ENCODE measurements at regions not wholly inside any gene's neighbourhood (a gene's known extent, or its start where the extent isn't known, plus 50 kb on each side); places are given as distances from the start of the nearest gene placed in this dataset.

- no peak overlapping the region for H3K27ac ChIP-seq (ENCODE audit: low read depth in 2 of 2, low read length in 1 of 2)
- POLR2A ChIA-PET = no interaction called here
- DNase-seq = no peak
Measured at GRCh38 chr5:107067395-107067794, 603.3 kb downstream of the EFNA5 start.

GRCh38 chr5:107063511-107063910 is 607.2 kb downstream of the EFNA5 start:
- Histone ChIP-seq H3K9ac (no peak overlapping the region), H4K20me1 (ENCODE audit: insufficient read depth) (no peaks in the 10 kb centered on the region), H3K4me1 (ENCODE audit: control insufficient read depth in 1 of 2, insufficient read depth in 2 of 2, low read depth in 1 of 2, low read length in 1 of 2) (no peaks in the 10 kb centered on the region; a peak in 1 of 4 replicates), H3K9me2 (no peaks in the 10 kb centered on the region), H3K4me2 (no peak overlapping the region), H3K27ac (ENCODE audit: low read depth in 2 of 2, low read length in 1 of 2) (no peak overlapping the region), H3K36me3 (replicated peaks in 1 of 2; ENCODE audit: control insufficient read depth in 1 of 2, insufficient read depth in 2 of 2, low read length in 1 of 2) (no peaks in the 10 kb centered on the region), H3F3A (replicated peaks; ENCODE audit: insufficient read depth) (no peaks in the 10 kb centered on the region), H3K79me2 (ENCODE audit: insufficient read depth) (no peaks in the 10 kb centered on the region), H2AFZ (ENCODE audit: low read depth) (no peak overlapping the region), H3K4me3 (ENCODE audit: low read depth in 2 of 2, low read length in 1 of 2) (no peak overlapping the region), H3K9me3 (no peaks in the 10 kb centered on the region), H3K27me3 (ENCODE audit: insufficient read depth) (no peaks in the 10 kb centered on the region)
- DNase-seq = no peak
- CTCF ChIA-PET = no interaction called here
- TF ChIP-seq USF1 (IDR thresholded peaks at IDR 0.05; ENCODE audit: borderline replicate concordance, low read depth) (no peak), FOSL2 (IDR thresholded peaks at IDR 0.05; ENCODE audit: borderline replicate concordance, low read depth) (peak; percentile 15; the same call in 1 of the 2 replicates)
- POLR2A ChIA-PET = no interaction called here

More at GRCh38 chr5:107067395-107067794, 603.3 kb downstream of the EFNA5 start:
- H3K4me3 ChIP-seq (ENCODE audit: low read depth in 2 of 2, low read length in 1 of 2) = no peak overlapping the region
- H2AFZ ChIP-seq (ENCODE audit: low read depth) = no peak overlapping the region
- no peaks in the 10 kb centered on the region for H3K79me2 ChIP-seq (ENCODE audit: insufficient read depth)
- H3K4me1 ChIP-seq (ENCODE audit: control insufficient read depth in 1 of 2, insufficient read depth in 2 of 2, low read depth in 1 of 2, low read length in 1 of 2) = no peaks in the 10 kb centered on the region; a peak in 1 of 4 replicates
- CTCF ChIA-PET = no interaction called here
- no peaks in the 10 kb centered on the region for H3K27me3 ChIP-seq (ENCODE audit: insufficient read depth)
- no peaks in the 10 kb centered on the region for H3F3A ChIP-seq (replicated peaks; ENCODE audit: insufficient read depth)
- no peaks in the 10 kb centered on the region for H3K9me3 ChIP-seq
- H3K9me2 ChIP-seq = 0 out of 2 replicates have a peak, but pooled peaks cover 2% of the 10 kb centered on the region
- H3K36me3 ChIP-seq (replicated peaks in 1 of 2; ENCODE audit: control insufficient read depth in 1 of 2, insufficient read depth in 2 of 2, low read length in 1 of 2) = no peaks in the 10 kb centered on the region
- no peak overlapping the region for H3K9ac ChIP-seq
- WGBS (ENCODE audit: low lambda C conversion rate) = 91% methylated on average over 4 of the region's 4 CpGs
- H4K20me1 ChIP-seq (ENCODE audit: insufficient read depth) = no peaks in the 10 kb centered on the region
- no peak for TF ChIP-seq PBX3 (IDR thresholded peaks at IDR 0.05)
- peak; percentile 32; the same call in 1 of the 2 replicates for TF ChIP-seq RAD21 (IDR thresholded peaks at IDR 0.05; ENCODE audit: low read length)
- H3K4me2 ChIP-seq = no peak overlapping the region

GRCh38 chr5:107058803-107059202 is 611.9 kb downstream of the EFNA5 start:
- H3K79me2 ChIP-seq (ENCODE audit: insufficient read depth) = no peaks in the 10 kb centered on the region
- H3K27ac ChIP-seq (ENCODE audit: low read depth in 2 of 2, low read length in 1 of 2) = no peak overlapping the region
- H3K36me3 ChIP-seq (replicated peaks in 1 of 2; ENCODE audit: control insufficient read depth in 1 of 2, insufficient read depth in 2 of 2, low read length in 1 of 2) = no peaks in the 10 kb centered on the region
- ChIA-PET CTCF (no interaction called here), POLR2A (no interaction called here)
- no peaks in the 10 kb centered on the region for H3K27me3 ChIP-seq (ENCODE audit: insufficient read depth)
- H3K4me2 ChIP-seq = no peak overlapping the region
- no peak overlapping the region for H3K4me3 ChIP-seq (ENCODE audit: low read depth in 2 of 2, low read length in 1 of 2)
- WGBS (ENCODE audit: low lambda C conversion rate) = 87% methylated on average over 3 of the region's 3 CpGs
- no peak overlapping the region for H3K9ac ChIP-seq
- TF ChIP-seq USF2 (IDR thresholded peaks at IDR 0.05; ENCODE audit: borderline replicate concordance, low read depth, low read length) = no peak
- no peak for TF ChIP-seq MAX (IDR thresholded peaks at IDR 0.05; ENCODE audit: low read depth)
- no peak for TF ChIP-seq RXRA (IDR thresholded peaks at IDR 0.05; ENCODE audit: borderline replicate concordance, low read depth)
- no peak for TF ChIP-seq EZH2phosphoT487 (IDR thresholded peaks at IDR 0.05; ENCODE audit: borderline replicate concordance, low read depth)
- no peak for TF ChIP-seq USF1 (IDR thresholded peaks at IDR 0.05; ENCODE audit: borderline replicate concordance, low read depth)
- TF ChIP-seq MXI1 (IDR thresholded peaks at IDR 0.05; ENCODE audit: low read depth, low read length) = no peak
- TF ChIP-seq NRF1 (IDR thresholded peaks at IDR 0.05; ENCODE audit: low read depth, low read length) = no peak
- TF ChIP-seq CTCF (IDR thresholded peaks at IDR 0.05) = no peak
- TF ChIP-seq TEAD4 (IDR thresholded peaks at IDR 0.05; ENCODE audit: borderline replicate concordance, insufficient read depth) = no peak
- TF ChIP-seq POLR2AphosphoS5 (IDR thresholded peaks at IDR 0.05; ENCODE audit: low read depth, low read length) = no peak
- no peak for TF ChIP-seq RFX5 (IDR thresholded peaks at IDR 0.05; ENCODE audit: low read length)
- no peak for TF ChIP-seq FOSL2 (IDR thresholded peaks at IDR 0.05; ENCODE audit: borderline replicate concordance, low read depth)
- no peak overlapping the region for H2AFZ ChIP-seq (ENCODE audit: low read depth)
- no peaks in the 10 kb centered on the region for H3K4me1 ChIP-seq (ENCODE audit: control insufficient read depth in 1 of 2, insufficient read depth in 2 of 2, low read depth in 1 of 2, low read length in 1 of 2)
- no peaks in the 10 kb centered on the region for H4K20me1 ChIP-seq (ENCODE audit: insufficient read depth)
- H3K9me2 ChIP-seq = no peaks in the 10 kb centered on the region
- H3K9me3 ChIP-seq = no peaks in the 10 kb centered on the region
- no peaks in the 10 kb centered on the region for H3F3A ChIP-seq (replicated peaks; ENCODE audit: insufficient read depth)
- no peak for DNase-seq
